ENCODE measurements at regions not wholly inside any gene's neighbourhood (a gene's known extent, or its start where the extent isn't known, plus 50 kb on each side); places are given as distances from the start of the nearest gene placed in this dataset.
"Not testable (repeated sequence)": the region's sequence is repeated elsewhere in the genome, so short reads cannot be mapped to it uniquely, and the experiment has no call there.

- H3K4me3 Mint-ChIP-seq, ATAC-seq, H3K27ac Mint-ChIP-seq, H3K36me3 Mint-ChIP-seq, H3K4me1 Mint-ChIP-seq, H3K9me3 Mint-ChIP-seq: not testable (repeated sequence)
- peak in 1 of 2 donors; percentile 47 for DNase-seq (ENCODE audit: low spot score in 2 of 2)
These were observed 1159.8 kb upstream of the TPTE start for GRCh38 chr21:9361615-9362014.

DNA sequence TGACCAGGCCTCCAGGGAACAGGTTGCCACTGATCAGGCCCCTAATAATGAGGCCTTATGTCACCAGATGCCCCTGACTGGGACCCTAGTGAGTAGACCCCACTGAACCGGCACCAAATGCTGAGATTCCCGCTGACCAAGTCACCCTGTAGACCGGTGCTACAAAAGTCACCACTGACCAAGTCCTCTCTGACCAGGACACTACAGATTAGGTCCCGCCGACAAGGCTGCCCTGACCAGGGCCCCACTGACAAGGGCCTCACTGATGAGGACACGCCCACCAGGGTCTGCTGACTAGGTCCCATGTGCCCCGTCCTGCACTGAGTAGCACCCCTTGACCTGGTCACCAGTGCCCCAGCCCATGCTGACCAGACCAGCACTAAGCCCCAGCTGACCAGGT, 1159.1 kb upstream of the TPTE start:
- ATAC-seq, H3K9me3 Mint-ChIP-seq, H3K27ac Mint-ChIP-seq, H3K4me1 Mint-ChIP-seq, H3K36me3 Mint-ChIP-seq, H3K4me3 Mint-ChIP-seq: not testable (repeated sequence)
- peak in 1 of 2 donors; percentile 49 for DNase-seq (ENCODE audit: low spot score in 2 of 2)

GRCh38 chr21:9365815-9366214, 1155.6 kb upstream of the TPTE start:
- H3K9me3 Mint-ChIP-seq, ATAC-seq, H3K27ac Mint-ChIP-seq, H3K36me3 Mint-ChIP-seq, H3K4me3 Mint-ChIP-seq, H3K4me1 Mint-ChIP-seq: not testable (repeated sequence)
- DNase-seq (ENCODE audit: low spot score in 2 of 2), result peak in 1 of 2 donors; percentile 49

DNA sequence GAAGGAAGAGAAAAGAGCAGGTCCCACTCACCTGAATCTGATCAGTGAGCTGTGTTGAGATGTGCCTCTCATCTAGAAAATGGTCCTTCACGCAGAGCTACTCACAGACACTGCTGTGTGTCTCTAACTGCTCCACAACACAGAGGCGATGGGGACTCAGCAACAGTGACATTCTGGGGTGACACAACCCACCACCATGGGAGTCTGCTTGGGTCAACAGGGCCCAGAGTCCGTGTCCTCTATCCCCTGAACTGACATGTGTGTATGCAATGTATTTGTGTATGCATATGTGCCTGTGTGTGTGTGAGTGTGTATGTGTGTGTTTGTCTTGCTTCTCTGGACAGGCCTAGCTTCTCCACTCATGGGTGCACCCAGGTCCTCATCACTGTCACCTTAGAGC, 1154.8 kb upstream of the TPTE start:
- H3K36me3 Mint-ChIP-seq; H3K9me3 Mint-ChIP-seq; H3K27ac Mint-ChIP-seq; H3K4me1 Mint-ChIP-seq; ATAC-seq; DNase-seq (ENCODE audit: low spot score in 2 of 2); H3K4me3 Mint-ChIP-seq: not testable (repeated sequence)

All from stimulated activated effector memory CD8-positive, alpha-beta T cell treated with anti-CD3 and anti-CD28 coated beads, Interleukin-12 subunit alpha, Interleukin-12 subunit beta, amount 100 ng/mL, for 72 hours (primary cell).